Mesodermal cell (in vitro differentiated cells): ENCODE measurements at regions not wholly inside any gene's neighbourhood (a gene's known extent, or its start where the extent isn't known, plus 50 kb on each side); places are given as distances from the start of the nearest gene placed in this dataset.

Experiments used
- H3K27ac ChIP-seq: 2 replicates; pipeline ENCODE4 v1.7.0; 2013; ENCODE audit warnings: mild to moderate bottlenecking, low read depth, low read length, moderate library complexity; ENCODE audit not compliant: severe bottlenecking
- H3K36me3 ChIP-seq: 2 replicates; pipeline ENCODE4 v1.7.1; 2013; ENCODE audit warnings: mild to moderate bottlenecking, low read length, moderate library complexity; ENCODE audit not compliant: control insufficient read depth, insufficient read depth
- H3K4me1 ChIP-seq: one replicate; pipeline ENCODE4 v1.7.1; 2013; ENCODE audit warnings: mild to moderate bottlenecking, low read length; ENCODE audit not compliant: insufficient read depth, control insufficient read depth, poor library complexity, severe bottlenecking
- H3K4me3 ChIP-seq: 2 replicates; pipeline ENCODE4 v1.7.0; 2013; ENCODE audit warnings: low read length, control low read depth, mild to moderate bottlenecking; ENCODE audit not compliant: insufficient read depth, poor library complexity, severe bottlenecking; ENCODE audit errors: extremely low read depth
- H3K9me3 ChIP-seq: 2 replicates; pipeline ENCODE4 v1.7.1; 2013; ENCODE audit warnings: mild to moderate bottlenecking, low read length, moderate library complexity; ENCODE audit not compliant: control insufficient read depth
- WGBS, 2 experiments: methylation state at CpG; one replicate each; pipeline ENCODE4 v1.1.5; 2013; ENCODE audit warnings: missing lambda C conversion rate in 2 of 2; ENCODE audit not compliant: insufficient coverage in 2 of 2; 5-methylcytosine and 5-hydroxymethylcytosine counted together

DNA sequence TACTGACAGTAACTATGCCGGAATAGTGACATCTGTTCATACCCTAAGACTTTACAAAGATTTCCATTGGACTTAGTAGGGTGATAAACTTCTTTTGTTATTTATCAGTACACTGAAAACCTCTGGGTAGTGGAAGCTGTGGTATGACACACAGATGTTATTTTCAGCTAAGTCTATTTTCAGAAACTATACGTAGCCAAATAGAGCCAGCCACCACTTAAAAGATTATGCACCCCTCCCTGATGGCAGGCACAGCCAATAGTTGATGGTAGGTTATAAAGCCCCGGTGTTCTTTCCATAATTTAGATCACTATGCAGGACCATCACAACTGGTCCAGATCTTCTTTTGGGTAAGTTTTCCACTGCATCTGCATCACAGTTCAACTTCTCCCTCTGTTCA lies 1603.2 kb upstream of the PABPC4L start:
- H3K4me1 ChIP-seq: no peaks in the 10 kb centered on the region
- 100% methylated on average over 1 of the region's 3 CpGs for WGBS, 2 experiments
- no peak overlapping the region for H3K27ac ChIP-seq
- H3K9me3 ChIP-seq: no peaks in the 10 kb centered on the region
- no peak overlapping the region for H3K4me3 ChIP-seq
- H3K36me3 ChIP-seq: no peaks in the 10 kb centered on the region

DNA sequence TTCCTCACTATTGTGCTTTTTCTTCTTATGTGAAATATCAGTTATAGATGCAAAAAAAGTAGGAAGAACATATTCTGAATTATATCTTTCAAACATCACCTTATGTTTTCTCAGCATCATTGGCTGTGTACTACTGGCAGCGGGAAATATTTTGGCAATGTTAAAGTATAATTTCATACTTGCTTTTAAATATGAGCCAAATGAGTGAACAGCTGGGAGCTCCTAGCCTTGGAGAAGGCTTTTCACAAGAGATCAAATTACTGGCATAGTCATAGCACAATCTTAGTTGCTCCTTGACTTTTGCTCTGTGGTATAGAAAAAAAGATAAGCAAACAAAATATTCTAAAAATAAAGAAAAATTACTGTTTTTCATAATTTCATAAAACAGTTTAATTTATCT lies 1575.8 kb upstream of the PABPC4L start:
- Histone ChIP-seq H3K4me3 (no peak overlapping the region), H3K27ac (no peak overlapping the region), H3K4me1 (no peaks in the 10 kb centered on the region), H3K36me3 (no peaks in the 10 kb centered on the region), H3K9me3 (no peaks in the 10 kb centered on the region)
- no CpG with 5 or more reads among the region's 1 CpG for WGBS, 2 experiments

GRCh38 chr4:135775909-135776308 lies 1574.3 kb upstream of the PABPC4L start:
- H3K4me1 ChIP-seq: no peaks in the 10 kb centered on the region
- no peak overlapping the region for H3K27ac ChIP-seq
- H3K9me3 ChIP-seq: no peaks in the 10 kb centered on the region
- H3K36me3 ChIP-seq: no peaks in the 10 kb centered on the region
- no CpG with 5 or more reads among the region's 1 CpG for WGBS, 2 experiments
- no peak overlapping the region for H3K4me3 ChIP-seq

DNA sequence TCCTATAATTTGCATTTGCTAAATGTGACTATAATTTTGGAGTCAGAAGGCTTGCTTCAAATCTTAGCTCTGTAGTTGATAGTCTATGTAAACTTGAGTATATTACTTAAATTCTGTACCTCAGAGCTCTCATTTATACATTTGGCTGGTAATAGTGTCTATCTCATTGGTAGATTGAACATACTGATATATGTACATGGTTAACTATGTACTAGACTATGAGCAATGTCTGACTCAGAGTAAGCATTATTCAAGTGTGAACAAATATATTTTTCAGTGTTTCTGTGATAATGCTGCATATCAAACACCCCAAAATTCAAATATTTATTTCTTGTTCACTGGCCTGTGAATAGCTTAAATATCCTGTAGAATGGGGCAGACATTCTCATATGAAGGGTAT lies 1568.9 kb upstream of the PABPC4L start:
- H3K4me1 ChIP-seq: no peaks in the 10 kb centered on the region
- no peak overlapping the region for H3K4me3 ChIP-seq
- peaks cover 8% of the 10 kb centered on the region for H3K9me3 ChIP-seq
- H3K36me3 ChIP-seq: no peaks in the 10 kb centered on the region
- no peak overlapping the region for H3K27ac ChIP-seq

GRCh38 chr4:135744928-135745327 lies 1543.3 kb upstream of the PABPC4L start:
- Histone ChIP-seq H3K4me3 (no peak overlapping the region), H3K4me1 (no peaks in the 10 kb centered on the region), H3K9me3 (no peaks in the 10 kb centered on the region), H3K36me3 (no peaks in the 10 kb centered on the region), H3K27ac (no peak overlapping the region)
- WGBS, 2 experiments: no CpG with 5 or more reads among the region's 1 CpG

- Histone ChIP-seq H3K27ac (no peak overlapping the region), H3K4me3 (no peak overlapping the region), H3K9me3 (no peaks in the 10 kb centered on the region), H3K36me3 (no peaks in the 10 kb centered on the region), H3K4me1 (no peaks in the 10 kb centered on the region)
- WGBS, 2 experiments: 56% methylated on average over 1 of the region's 5 CpGs; no CpG with 5 or more reads in 1 of the 2 experiments
Measured at GRCh38 chr4:135741583-135741982, 1540.0 kb upstream of the PABPC4L start.

DNA sequence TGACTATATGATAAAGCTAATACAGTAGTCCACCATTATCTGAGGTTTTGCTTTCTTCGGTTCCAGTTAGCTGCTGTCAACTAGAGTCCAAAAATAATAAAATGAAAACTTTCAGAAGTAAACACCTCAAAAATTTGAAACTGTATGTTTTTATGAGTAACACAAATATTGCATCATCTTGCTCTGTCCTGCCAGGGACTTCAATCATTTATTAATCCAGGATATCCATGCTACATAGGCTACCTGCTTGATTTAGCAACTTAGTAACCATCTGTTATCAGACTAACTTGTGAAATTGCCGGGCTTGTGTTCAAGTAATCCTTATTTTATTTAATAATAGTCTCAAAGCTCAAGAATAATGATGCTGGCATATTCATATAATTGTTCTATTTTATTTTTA lies 1537.8 kb upstream of the PABPC4L start:
- no CpG with 5 or more reads among the region's 2 CpGs for WGBS, 2 experiments
- Histone ChIP-seq H3K4me3 (no peak overlapping the region), H3K36me3 (no peaks in the 10 kb centered on the region), H3K27ac (no peak overlapping the region), H3K9me3 (no peaks in the 10 kb centered on the region), H3K4me1 (no peaks in the 10 kb centered on the region)

DNA sequence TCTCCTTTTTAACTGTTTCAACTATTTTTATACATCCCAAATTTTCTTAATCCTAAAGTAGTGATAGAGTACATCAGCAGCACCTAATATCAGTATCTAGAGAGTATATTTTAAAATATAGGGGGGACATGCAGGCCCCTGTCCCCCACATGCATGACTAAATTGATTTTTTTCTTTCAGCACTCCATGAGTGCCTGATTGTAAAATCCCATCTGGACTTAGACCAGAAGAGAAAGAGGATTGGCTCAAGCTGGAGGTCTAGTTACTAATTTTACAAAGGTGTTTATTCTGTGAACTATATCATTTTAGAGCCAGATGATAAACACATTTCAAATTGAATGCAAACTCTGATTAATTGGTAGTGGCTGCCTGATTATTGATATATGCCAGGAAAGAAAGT lies 1533.9 kb upstream of the PABPC4L start:
- Histone ChIP-seq H3K9me3 (no peaks in the 10 kb centered on the region), H3K27ac (no peak overlapping the region), H3K4me3 (no peak overlapping the region), H3K36me3 (no peaks in the 10 kb centered on the region), H3K4me1 (no peaks in the 10 kb centered on the region)

- Histone ChIP-seq H3K27ac (no peak overlapping the region), H3K36me3 (no peaks in the 10 kb centered on the region), H3K9me3 (no peaks in the 10 kb centered on the region), H3K4me1 (no peaks in the 10 kb centered on the region), H3K4me3 (no peak overlapping the region)
- 79 to 100% methylated on average over 1 to 3 of the region's 4 CpGs for WGBS, 2 experiments
Measured at GRCh38 chr4:135732448-135732847, 1530.9 kb upstream of the PABPC4L start.

GRCh38 chr4:135731682-135732081 lies 1530.1 kb upstream of the PABPC4L start:
- Histone ChIP-seq H3K27ac (no peak overlapping the region), H3K9me3 (no peaks in the 10 kb centered on the region), H3K4me1 (no peaks in the 10 kb centered on the region), H3K4me3 (no peak overlapping the region), H3K36me3 (no peaks in the 10 kb centered on the region)
- no CpG with 5 or more reads among the region's 2 CpGs for WGBS, 2 experiments

- Histone ChIP-seq H3K27ac (no peak overlapping the region), H3K36me3 (no peaks in the 10 kb centered on the region), H3K4me3 (no peak overlapping the region), H3K4me1 (no peaks in the 10 kb centered on the region), H3K9me3 (no peaks in the 10 kb centered on the region)
- 100% methylated on average over 2 of the region's 2 CpGs; no CpG with 5 or more reads in 1 of the 2 experiments for WGBS, 2 experiments
Measured at GRCh38 chr4:135724421-135724820, 1522.8 kb upstream of the PABPC4L start.

GRCh38 chr4:135718019-135718418 lies 1516.4 kb upstream of the PABPC4L start:
- Histone ChIP-seq H3K4me1 (no peaks in the 10 kb centered on the region), H3K27ac (no peak overlapping the region), H3K36me3 (no peaks in the 10 kb centered on the region), H3K4me3 (no peak overlapping the region), H3K9me3 (no peaks in the 10 kb centered on the region)
- no CpG with 5 or more reads among the region's 1 CpG for WGBS, 2 experiments
